SHP77 treated with DMSO at 0.1 percent for 48 hours (cell line): ENCODE measurements at regions not wholly inside any gene's neighbourhood (a gene's known extent, or its start where the extent isn't known, plus 50 kb on each side); places are given as distances from the start of the nearest gene placed in this dataset.

Source experiments
- DNase-seq: peaks from one replicate; lab custom pipeline; 2025; lab: John Stamatoyannopoulos, UW

DNA sequence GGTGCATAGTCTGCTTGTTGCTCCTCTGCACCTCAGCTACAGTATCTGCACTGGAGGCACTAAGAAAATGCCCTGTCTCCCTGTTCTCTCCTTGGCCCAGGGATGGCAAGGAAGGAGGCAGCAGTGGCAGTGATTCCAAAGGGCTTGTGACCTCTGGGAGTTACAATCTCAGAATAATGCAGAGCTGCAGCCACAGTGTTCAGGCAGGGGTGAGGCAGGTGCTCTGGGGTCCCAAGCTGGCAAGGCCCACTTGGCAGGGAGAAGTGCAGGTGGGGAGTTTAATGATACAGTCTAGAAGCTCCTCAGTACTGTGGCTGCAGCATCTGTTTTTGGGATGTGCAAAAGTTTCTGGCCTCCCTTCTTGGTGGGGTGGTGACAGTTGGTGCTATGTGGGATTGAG, 456.4 kb downstream of the CCSER2 start:
- DNase-seq, result no peak

DNA sequence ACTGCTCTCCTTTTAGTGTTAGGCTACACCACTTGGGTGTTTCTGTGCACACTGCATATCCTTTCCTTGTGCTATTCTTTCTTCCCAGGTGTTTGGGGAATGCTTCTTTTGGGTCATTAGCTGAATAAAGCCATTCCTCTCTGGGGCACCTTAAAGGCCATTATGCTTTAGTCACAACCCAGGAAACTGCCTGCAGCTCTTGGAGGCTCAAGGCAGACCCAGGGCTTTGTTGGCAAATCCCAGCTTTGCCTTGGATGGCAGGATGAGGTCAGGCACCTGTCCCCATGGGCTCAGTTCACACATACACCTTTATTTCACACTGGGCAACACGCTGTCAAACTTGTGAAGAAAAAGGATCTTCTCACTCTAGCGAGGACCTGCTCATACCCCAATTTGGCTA, 460.6 kb downstream of the CCSER2 start:
- DNase-seq, result no peak

DNA sequence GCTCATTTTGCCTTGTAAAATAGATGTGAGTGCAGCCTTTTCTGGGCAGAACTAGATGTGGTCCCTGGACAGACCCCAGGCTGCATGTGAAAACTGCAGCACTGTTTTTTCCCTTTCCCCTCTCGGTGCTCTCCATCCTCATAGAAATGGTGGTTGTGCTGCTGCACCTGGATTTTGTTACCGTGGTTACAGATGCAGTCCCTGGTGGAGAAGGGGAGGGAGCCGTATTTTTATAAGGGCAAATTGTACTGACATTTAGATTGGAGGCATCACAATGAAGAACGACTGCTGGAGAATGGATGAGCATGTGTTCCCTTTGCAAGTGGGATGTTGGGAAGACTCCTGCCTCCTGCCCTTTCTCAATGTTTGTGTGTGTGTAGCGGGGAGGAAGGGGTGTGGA, 469.9 kb downstream of the CCSER2 start:
- no peak for DNase-seq

GRCh38 chr10:84801156-84801555, 472.8 kb downstream of the CCSER2 start:
- no peak for DNase-seq

GRCh38 chr10:84801916-84802315, 473.5 kb downstream of the CCSER2 start:
- DNase-seq, result no peak

- DNase-seq, result no peak
Observed at GRCh38 chr10:84805149-84805548, 476.8 kb downstream of the CCSER2 start.

- no peak for DNase-seq
Observed at GRCh38 chr10:84811113-84811512, 482.7 kb downstream of the CCSER2 start.

GRCh38 chr10:84818961-84819360, 490.6 kb downstream of the CCSER2 start:
- DNase-seq, result no peak

GRCh38 chr10:84820120-84820519, 491.7 kb downstream of the CCSER2 start:
- no peak for DNase-seq

GRCh38 chr10:84820596-84820995, 492.2 kb downstream of the CCSER2 start:
- no peak for DNase-seq

- no peak for DNase-seq
Observed at GRCh38 chr10:84822931-84823630, 494.7 kb downstream of the CCSER2 start.

DNA sequence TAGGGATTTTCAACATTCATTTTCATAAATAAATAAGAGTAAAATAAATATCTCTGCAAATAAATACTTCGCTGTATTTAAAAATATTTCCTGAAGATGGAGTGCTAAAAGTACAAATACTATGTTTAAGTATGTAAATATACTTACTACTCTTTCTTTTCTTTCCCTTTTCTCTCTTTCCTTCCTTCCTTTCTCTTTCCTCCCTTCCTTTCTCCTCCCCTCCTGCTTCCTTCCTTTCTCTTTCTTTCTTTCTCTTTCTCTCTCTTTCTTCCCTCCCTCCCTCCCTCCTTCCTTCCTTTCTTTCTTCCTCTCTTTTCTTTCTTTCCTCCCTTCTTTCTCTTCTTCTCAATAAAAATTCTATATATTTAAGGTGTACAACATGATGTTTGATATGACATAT, 496.1 kb downstream of the CCSER2 start:
- DNase-seq, result no peak

DNA sequence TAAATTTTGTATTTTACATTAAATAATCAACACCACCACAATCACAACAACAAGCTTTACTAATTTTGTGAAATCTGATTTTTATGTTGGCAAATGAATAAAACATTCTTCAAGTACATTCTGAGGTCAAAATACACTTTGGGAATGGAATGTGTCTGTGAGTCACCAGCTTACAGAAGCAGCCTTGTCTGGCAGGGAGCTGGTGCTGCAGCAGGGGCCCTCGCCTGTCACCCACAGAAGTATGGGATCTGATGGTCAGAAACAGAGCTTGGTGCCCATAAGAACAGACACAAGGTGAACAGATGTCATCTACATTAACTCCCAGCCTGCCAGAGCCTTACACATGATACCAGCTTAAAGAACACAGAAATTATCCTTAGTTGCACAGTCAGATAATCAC, 496.9 kb downstream of the CCSER2 start:
- no peak for DNase-seq

GRCh38 chr10:84826704-84827103, 498.3 kb downstream of the CCSER2 start:
- DNase-seq, result no peak

DNA sequence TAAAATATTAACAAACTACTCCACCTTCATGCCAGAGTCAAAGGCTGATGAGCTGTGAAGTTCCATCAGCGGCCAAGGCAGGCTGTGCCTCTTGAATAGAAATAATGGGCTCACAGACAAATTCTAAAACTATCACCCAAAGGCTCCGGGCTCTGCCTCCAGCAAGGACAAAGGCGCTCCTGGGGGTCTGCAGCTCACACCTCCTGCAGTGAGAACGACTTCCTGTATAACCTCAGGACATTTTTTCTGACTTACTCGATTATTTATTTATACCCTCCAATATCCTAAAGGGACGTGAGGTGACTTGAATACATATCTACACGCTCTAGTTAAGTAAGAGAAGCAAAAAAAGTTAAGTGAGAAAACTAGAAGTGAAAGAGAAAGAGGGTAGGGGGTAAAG, 500.7 kb downstream of the CCSER2 start:
- DNase-seq, result no peak

DNA sequence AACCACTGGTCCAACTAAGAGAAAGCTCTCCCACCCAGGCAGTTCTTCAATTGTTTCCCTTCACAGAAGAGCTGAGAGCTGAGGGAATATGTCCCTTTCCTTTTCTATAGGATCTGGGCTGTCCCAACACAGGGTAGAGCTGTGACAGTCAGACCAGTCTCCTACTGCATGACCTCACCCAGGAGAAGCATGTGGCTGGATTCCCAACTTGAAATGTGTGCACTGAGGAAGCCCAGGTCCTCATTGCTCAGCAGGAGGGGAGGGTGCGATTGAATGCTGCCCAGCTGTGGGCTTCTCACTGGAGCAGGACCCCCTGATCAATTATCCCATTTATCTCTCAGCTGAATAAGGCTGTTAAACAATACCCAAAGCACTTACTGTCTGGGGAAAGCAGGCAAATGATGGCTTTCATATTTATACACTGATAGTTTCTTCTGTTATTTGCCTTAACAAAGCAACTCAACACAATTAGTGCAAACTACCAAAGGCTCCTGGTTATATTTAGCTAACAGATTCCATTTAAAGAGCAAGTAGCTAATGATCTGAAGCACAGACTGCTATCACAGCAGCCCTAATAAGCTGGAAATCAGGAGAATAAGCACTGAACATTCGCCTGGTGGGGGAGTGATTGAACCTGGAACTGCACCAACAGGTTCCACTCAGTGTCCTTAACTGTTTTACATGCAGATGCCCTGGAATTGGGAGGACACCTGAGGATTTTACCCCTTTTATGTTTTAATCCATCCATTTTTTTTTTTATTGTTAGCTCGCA, 508.8 kb downstream of the CCSER2 start:
- no peak for DNase-seq

- DNase-seq, result no peak
Observed at GRCh38 chr10:84837877-84838276, 509.5 kb downstream of the CCSER2 start.

DNA sequence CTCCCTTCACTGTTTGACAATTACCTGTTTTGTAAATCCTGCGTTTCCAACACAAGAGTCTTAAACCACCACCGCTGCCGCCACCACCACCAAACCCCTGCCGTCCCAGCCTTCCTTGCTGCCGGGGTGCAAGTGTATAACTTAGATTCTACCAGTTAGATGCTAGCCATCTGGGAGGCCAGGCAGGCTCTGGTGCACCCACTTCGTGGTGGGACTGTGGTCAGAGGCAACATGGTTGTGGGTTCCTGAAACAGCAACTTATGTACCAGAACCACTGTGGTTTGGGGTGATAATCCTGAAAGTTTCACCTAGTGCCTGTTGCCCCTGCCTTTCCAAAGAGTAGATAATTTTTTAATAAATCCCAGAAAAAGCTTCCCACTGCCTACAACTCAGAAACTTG, 510.5 kb downstream of the CCSER2 start:
- no peak for DNase-seq

DNA sequence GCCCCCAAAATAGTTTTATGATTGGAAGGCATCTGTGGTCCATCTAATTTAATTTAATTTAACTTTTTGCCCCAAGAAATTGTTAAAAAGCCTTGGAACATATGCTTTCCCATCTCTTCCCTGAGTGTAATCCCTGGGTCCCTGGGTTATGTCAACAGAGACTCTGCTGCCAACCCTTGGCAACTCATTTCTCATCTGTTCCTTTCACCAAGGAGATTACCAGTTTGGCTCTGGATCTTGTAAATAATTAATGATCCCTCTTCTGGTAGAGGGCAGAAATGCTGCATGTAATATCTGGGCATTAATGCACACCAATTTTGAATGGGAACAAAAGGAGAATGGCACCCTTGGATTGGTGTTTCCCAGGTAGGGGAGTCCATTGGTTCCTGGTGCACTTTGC, 514.2 kb downstream of the CCSER2 start:
- no peak for DNase-seq

DNA sequence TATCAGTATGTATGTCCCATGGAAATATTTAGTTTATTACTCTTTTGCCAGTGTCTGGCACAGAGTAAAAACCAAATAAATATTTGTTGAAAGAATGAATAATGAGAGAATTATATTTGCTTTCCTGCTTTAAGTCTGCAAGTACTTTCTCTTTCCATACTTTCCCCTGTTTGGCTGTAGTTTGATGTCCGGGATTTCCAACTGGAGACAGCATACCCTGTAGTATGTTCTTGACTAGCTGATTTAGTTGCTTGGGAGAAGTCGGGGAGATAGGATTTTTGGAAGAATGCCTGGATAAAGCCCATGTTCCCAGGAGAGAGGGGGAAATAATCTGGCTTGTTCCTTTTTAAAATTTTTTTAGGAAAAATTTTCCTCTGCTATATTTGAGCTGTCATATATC, 516.1 kb downstream of the CCSER2 start:
- no peak for DNase-seq

DNA sequence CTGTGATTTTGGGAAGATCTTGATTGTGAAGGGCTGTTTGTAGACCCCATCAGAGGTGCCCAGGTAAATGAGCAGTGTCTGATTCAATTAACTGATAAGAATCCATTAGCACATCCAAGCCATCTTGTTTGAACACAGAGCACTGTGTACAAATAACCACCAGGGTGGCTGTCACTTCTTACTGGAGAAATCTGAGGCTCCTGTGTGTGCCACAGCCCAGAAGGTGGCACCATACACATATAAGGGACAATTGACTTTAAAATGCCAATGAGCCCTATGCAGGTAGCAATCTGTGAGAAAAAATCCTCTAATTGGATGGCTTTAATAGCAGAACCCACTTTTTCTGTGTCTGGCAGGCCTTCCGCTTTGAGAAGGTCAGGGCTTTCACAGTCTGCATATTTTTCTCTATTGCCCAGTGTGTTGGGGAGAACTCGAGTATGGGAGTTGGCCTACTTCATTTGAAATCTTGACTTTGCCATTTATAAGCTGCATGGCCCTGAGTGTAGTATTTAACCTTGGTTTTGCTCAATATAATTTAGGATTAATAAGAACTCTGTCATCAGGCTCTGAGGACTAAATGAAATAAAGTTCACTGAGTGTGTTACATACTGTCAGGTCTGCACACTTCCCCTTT, 517.4 kb downstream of the CCSER2 start:
- no peak for DNase-seq

DNA sequence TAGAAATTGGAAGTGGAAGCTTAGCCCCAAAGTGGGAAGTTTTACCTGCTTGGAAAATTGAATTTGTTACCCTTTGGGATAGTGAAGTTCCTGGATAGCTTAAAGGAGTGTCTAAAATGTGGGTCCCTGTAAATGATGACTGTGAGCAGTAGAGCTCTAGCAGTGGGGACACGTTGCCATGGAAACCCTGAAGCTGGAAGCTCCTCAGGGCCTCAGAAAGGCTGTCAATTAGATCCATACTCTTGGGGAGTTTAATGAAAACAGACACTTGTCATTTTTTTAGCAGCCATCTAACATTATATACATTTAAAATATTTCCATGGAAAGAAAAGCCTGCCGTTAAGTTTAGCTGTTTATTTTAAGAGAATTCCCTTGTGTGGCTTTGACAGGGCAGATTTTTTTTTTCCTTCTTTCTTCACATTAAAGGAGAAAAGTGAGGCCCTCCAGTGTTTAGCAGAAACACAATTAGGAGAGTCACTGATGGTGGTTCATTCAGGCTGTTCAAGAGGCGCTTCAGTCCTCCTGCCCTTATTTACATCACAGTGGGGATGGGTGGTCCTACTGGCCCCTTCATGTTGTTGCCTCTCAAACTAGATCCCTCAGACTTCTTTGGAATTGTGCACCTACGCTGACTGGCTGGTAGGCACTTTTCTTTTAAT, 518.4 kb downstream of the CCSER2 start:
- no peak for DNase-seq

DNA sequence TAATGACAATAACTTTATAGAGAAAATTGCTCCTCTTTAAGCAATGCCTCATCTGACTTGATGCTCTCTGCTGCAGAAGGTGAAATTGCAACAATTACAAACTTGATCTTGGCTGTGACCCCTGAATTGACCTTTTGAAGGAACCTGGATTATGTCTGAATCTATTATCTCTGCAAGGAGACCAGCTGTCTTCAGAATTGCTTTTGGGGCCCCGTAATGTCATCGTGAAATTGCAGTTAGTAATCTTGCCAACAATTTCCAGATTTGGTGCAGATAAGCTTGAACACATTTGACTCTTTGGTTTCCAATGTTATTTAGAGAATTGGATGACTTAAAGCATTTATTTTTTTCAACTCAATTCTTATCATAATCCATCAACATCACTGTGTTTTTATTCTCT, 520.6 kb downstream of the CCSER2 start:
- no peak for DNase-seq
